NOMO-1 (cell line): ENCODE measurements at regions not wholly inside any gene's neighbourhood (a gene's known extent, or its start where the extent isn't known, plus 50 kb on each side); places are given as distances from the start of the nearest gene placed in this dataset.

ENCODE experiments used
- DNase-seq, 2 experiments: peaks; one replicate each; lab custom pipeline; 2025; ENCODE audit not compliant: unreplicated experiment in 2 of 2; lab: John Stamatoyannopoulos, UW

GRCh38 chr6:77979204-77979603, 326.4 kb downstream of the MEI4 start:
- DNase-seq = no peak

- DNase-seq = peak in 1 of 2 experiments; percentile 3
These were observed 333.7 kb downstream of the MEI4 start for GRCh38 chr6:77986380-77987034.

GRCh38 chr6:77987035-77987384, 334.2 kb downstream of the MEI4 start:
- no peak for DNase-seq

DNA sequence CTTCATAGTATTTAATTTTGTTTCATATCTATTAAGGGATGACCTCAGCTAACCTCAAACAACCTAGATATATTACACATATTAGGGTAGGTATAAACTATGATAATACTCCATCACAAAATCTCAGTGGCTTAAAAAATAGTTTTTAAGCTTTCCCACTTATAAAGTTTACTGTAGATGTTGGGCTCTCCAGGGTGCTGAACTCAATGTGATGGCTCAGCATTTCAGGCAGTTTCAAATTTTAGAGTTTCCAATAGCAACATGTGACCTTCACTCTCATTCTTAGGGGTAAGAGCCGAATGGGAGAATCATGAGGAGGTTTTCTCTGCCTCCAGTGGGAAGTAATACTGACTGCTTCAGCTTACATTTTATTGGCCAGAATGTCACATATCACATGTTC, 357.3 kb downstream of the MEI4 start:
- no peak for DNase-seq

GRCh38 chr6:78020586-78020985, 367.7 kb downstream of the MEI4 start:
- no peak for DNase-seq

DNA sequence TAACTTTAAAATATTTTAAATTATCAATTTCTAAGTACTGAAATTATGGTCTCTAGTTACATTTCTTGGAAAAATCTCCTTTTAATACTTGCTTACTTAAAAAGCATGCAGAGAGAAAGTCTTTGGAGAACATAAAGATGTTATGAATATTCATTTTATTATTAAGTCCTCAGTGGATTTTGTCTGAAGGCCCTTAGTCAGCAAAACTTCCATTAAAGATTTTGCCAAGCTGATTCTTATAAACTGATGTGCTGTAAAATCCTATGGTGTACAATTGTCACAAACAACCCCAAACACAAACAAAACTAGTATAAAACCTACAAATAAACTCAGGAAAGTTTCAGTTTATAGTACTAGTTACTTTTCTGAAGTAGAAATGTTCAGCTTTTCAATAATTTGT, 372.7 kb downstream of the MEI4 start:
- DNase-seq = no peak

GRCh38 chr6:78031228-78031627, 378.4 kb downstream of the MEI4 start:
- no peak for DNase-seq

GRCh38 chr6:78059171-78059570, 406.3 kb downstream of the MEI4 start:
- no peak for DNase-seq

GRCh38 chr6:78062993-78063392, 410.2 kb downstream of the MEI4 start:
- DNase-seq = no peak

DNA sequence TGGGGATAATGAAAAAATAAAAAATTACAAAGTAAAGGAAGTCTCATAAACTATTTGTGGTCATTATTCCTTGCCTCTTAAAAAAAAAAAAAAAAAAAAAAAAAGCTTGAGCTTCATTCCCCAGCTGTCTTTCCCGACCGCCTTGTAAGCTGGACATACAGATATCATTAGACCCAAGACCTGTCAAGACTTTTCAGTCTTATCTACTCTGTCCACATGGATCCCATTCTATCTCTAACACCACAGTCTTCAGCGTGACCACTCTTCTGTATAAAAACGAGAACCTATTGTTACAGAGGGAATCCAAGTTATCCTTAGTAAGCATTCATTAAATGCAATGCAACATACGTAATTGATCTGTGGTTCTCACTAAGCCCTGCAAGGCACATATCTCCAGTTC, 423.5 kb downstream of the MEI4 start:
- no peak for DNase-seq

- DNase-seq = no peak
These were observed 436.7 kb downstream of the MEI4 start for GRCh38 chr6:78089531-78089930.

DNA sequence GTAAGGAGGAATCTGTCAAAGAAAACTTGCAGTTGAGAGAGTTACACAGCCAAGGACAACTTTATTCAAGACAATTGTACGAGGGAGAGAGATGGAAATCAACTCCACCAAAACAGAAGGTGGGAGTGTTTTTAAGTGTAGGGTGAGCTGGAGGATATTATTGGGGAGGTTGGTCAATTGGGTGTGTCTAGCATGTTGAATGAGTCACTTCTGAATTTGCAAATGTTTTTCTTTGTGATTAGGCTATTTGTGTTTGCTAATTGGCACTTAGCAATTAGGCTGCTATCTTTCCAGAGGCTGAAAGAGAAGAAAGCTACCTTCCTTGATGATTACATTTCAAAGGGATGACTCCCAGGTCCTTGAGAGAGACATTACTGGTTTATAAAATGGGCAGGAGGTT, 441.1 kb downstream of the MEI4 start:
- no peak for DNase-seq

DNA sequence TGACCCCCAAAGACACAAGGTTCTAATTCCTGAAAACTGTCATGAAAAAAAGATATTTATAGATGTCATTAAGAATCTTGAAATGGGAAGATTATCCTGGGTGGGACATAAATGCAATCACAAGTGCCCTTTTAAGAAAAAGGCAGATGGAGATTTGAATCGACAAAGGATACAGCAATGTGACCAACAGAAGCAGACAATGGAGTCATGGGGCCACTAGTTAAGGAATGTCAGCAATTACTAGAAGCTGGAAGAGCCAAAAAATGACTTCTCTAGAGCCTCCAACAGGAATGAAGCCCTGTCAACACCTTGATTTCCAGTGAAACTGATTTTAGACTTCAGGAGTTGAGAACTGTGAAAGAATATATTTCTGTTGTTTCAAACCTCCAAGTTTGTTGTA, 448.5 kb downstream of the MEI4 start:
- DNase-seq = no peak

GRCh38 chr6:78110641-78111040, 457.8 kb downstream of the MEI4 start:
- DNase-seq = no peak

- DNase-seq = no peak
These were observed 465.1 kb downstream of the MEI4 start for GRCh38 chr6:78117966-78118365.

GRCh38 chr6:78131521-78131920, 478.7 kb downstream of the MEI4 start:
- no peak for DNase-seq

GRCh38 chr6:78132671-78133410, 480.0 kb downstream of the MEI4 start:
- DNase-seq = no peak

DNA sequence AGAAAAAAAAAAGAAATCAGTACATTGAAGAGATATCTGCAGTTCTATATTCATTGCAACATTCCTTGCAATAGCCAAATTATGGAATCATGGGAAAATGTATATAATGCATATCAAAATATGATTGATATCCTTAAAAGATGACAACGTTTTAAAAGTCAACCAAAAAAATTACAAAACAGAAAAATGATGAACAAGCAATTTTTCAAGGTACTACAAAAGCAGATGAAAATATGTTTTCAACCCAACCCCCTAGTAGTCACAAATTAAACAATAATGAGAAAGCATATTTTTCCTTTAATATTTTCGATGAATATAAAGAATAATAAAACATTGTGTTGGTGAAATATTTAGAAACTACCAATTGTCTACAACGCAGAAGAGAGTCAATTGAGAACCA, 497.6 kb downstream of the MEI4 start:
- DNase-seq = no peak

DNA sequence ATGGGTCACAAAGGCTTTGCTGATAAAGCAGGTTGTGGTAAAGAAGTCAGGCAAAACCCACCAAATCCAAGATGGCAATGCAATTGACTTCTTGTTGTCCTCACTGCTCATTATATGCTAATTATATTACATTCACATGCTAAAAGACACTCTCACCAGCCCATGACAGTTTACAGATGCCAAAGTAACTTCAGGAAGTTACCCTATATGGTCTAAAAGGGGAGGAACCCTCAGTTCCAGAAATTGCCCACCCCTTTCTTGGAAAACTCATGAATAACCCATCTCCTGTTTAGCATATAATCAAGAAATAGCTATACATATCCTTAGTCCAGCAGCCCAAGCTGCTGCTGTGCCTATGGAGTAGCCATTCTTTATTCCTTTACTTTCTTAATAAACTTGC, 501.1 kb downstream of the MEI4 start:
- DNase-seq = no peak

DNA sequence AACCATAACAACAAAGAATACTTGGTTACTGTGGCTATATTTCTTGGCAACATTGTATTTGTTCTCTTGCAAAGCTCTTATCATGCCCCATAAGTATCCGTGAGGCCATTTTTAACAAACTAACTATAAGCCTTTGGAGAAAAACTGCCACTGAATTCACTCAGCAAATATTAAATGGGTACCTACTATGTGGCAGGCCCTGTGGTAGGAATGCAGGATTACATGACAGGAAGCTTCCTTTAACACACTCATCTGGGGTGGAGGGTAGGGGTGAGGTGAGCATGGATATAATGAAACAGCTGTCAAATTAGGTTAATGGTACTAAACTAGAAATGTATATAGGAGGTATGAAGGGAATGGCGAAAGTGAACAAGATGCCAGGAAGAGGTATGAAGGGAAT, 504.8 kb downstream of the MEI4 start:
- no peak for DNase-seq

- DNase-seq = no peak
These were observed 536.1 kb downstream of the MEI4 start for GRCh38 chr6:78188891-78189290.

- DNase-seq = no peak
These were observed 539.2 kb downstream of the MEI4 start for GRCh38 chr6:78192057-78192456.

- DNase-seq = no peak
These were observed 546.2 kb downstream of the MEI4 start for GRCh38 chr6:78199044-78199443.
